ENCODE measurements at regions not wholly inside any gene's neighbourhood (a gene's known extent, or its start where the extent isn't known, plus 50 kb on each side); places are given as distances from the start of the nearest gene placed in this dataset.

GRCh38 chr6:115798229-115798628 is 262.5 kb downstream of the FRK start:
- no peak overlapping the region for H2BK5ac ChIP-seq (ENCODE audit: low read depth, low read length, poor library complexity)
- no peak overlapping the region for H3K23ac ChIP-seq (ENCODE audit: low read length)
- no peak overlapping the region for H4K91ac ChIP-seq (ENCODE audit: low read depth, low read length)
- H3K4me3 ChIP-seq (ENCODE audit: low read depth, low read length) = no peak overlapping the region
- H3K27ac ChIP-seq (ENCODE audit: low read depth, low read length) = no peak overlapping the region
- H3K79me2 ChIP-seq (ENCODE audit: control insufficient read depth, insufficient read depth, low read length, poor library complexity) = no peaks in the 10 kb centered on the region
- no peaks in the 10 kb centered on the region for H3K9me3 ChIP-seq (ENCODE audit: insufficient read depth, low read depth, low read length)
- H2AFZ ChIP-seq (ENCODE audit: insufficient read depth, low read length, poor library complexity) = no peak overlapping the region
- no peak overlapping the region for H2BK12ac ChIP-seq (ENCODE audit: low read length)
- no peak overlapping the region for H4K8ac ChIP-seq (ENCODE audit: low read depth, low read length)
- no peak overlapping the region for H2AK5ac ChIP-seq (ENCODE audit: low read length)
- DNase-seq = no peak
- no peaks in the 10 kb centered on the region for H3K36me3 ChIP-seq (ENCODE audit: control insufficient read depth in 1 of 2, insufficient read depth in 2 of 2, low read length in 2 of 2)
- H2BK120ac ChIP-seq (ENCODE audit: insufficient read depth, low read length, poor library complexity) = no peak overlapping the region
- H3K18ac ChIP-seq (ENCODE audit: low read length) = no peak overlapping the region
- H3K4me2 ChIP-seq (ENCODE audit: low read length) = no peak overlapping the region
- H3K9ac ChIP-seq (ENCODE audit: low read length) = no peak overlapping the region
- no peak overlapping the region for H3K14ac ChIP-seq (ENCODE audit: low read length)
- no peaks in the 10 kb centered on the region for H3K4me1 ChIP-seq (ENCODE audit: control insufficient read depth in 1 of 2, insufficient read depth in 2 of 2, low read length in 2 of 2)
- H3K79me1 ChIP-seq (ENCODE audit: low read length) = no peaks in the 10 kb centered on the region
- no CpG with 5 or more reads among the region's 1 CpG for WGBS (ENCODE audit: extremely low coverage, insufficient coverage, insufficient read length)
- H4K12ac ChIP-seq (ENCODE audit: low read depth, low read length) = no peak overlapping the region
- H3K27me3 ChIP-seq (ENCODE audit: insufficient read depth, low read length) = no peaks in the 10 kb centered on the region
- H3K4ac ChIP-seq (ENCODE audit: low read depth, low read length) = no peak overlapping the region

- no peak overlapping the region for H2AFZ ChIP-seq (ENCODE audit: insufficient read depth, low read length, poor library complexity)
- H2BK5ac ChIP-seq (ENCODE audit: low read depth, low read length, poor library complexity) = no peak overlapping the region
- no peaks in the 10 kb centered on the region for H3K4me1 ChIP-seq (ENCODE audit: control insufficient read depth in 1 of 2, insufficient read depth in 2 of 2, low read length in 2 of 2)
- DNase-seq = no peak
- no peak overlapping the region for H3K18ac ChIP-seq (ENCODE audit: low read length)
- no CpG with 5 or more reads among the region's 1 CpG for WGBS (ENCODE audit: extremely low coverage, insufficient coverage, insufficient read length)
- H4K91ac ChIP-seq (ENCODE audit: low read depth, low read length) = no peak overlapping the region
- no peak overlapping the region for H3K23ac ChIP-seq (ENCODE audit: low read length)
- H2AK5ac ChIP-seq (ENCODE audit: low read length) = no peak overlapping the region
- H3K4ac ChIP-seq (ENCODE audit: low read depth, low read length) = no peak overlapping the region
- no peak overlapping the region for H4K8ac ChIP-seq (ENCODE audit: low read depth, low read length)
- H4K12ac ChIP-seq (ENCODE audit: low read depth, low read length) = no peak overlapping the region
- no peak overlapping the region for H2BK12ac ChIP-seq (ENCODE audit: low read length)
- H3K14ac ChIP-seq (ENCODE audit: low read length) = no peak overlapping the region
- H3K36me3 ChIP-seq (ENCODE audit: control insufficient read depth in 1 of 2, insufficient read depth in 2 of 2, low read length in 2 of 2) = no peaks in the 10 kb centered on the region
- H3K79me1 ChIP-seq (ENCODE audit: low read length) = no peaks in the 10 kb centered on the region
- no peak overlapping the region for H3K4me2 ChIP-seq (ENCODE audit: low read length)
- H3K9me3 ChIP-seq (ENCODE audit: insufficient read depth, low read depth, low read length) = no peaks in the 10 kb centered on the region
- H3K27me3 ChIP-seq (ENCODE audit: insufficient read depth, low read length) = no peaks in the 10 kb centered on the region
- no peak overlapping the region for H3K9ac ChIP-seq (ENCODE audit: low read length)
- H3K79me2 ChIP-seq (ENCODE audit: control insufficient read depth, insufficient read depth, low read length, poor library complexity) = no peaks in the 10 kb centered on the region
- H3K4me3 ChIP-seq (ENCODE audit: low read depth, low read length) = no peak overlapping the region
- H3K27ac ChIP-seq (ENCODE audit: low read depth, low read length) = no peak overlapping the region
- no peak overlapping the region for H2BK120ac ChIP-seq (ENCODE audit: insufficient read depth, low read length, poor library complexity)
These were observed 263.9 kb downstream of the FRK start for GRCh38 chr6:115796829-115797228.

GRCh38 chr6:115796061-115796460 is 264.6 kb downstream of the FRK start:
- Histone ChIP-seq H3K79me2 (ENCODE audit: control insufficient read depth, insufficient read depth, low read length, poor library complexity) (no peaks in the 10 kb centered on the region), H3K9me3 (ENCODE audit: insufficient read depth, low read depth, low read length) (no peaks in the 10 kb centered on the region), H3K4ac (ENCODE audit: low read depth, low read length) (no peak overlapping the region), H3K18ac (ENCODE audit: low read length) (no peak overlapping the region), H4K12ac (ENCODE audit: low read depth, low read length) (no peak overlapping the region), H4K91ac (ENCODE audit: low read depth, low read length) (no peak overlapping the region), H2BK12ac (ENCODE audit: low read length) (no peak overlapping the region), H4K8ac (ENCODE audit: low read depth, low read length) (no peak overlapping the region), H2BK120ac (ENCODE audit: insufficient read depth, low read length, poor library complexity) (no peak overlapping the region), H2BK5ac (ENCODE audit: low read depth, low read length, poor library complexity) (no peak overlapping the region), H3K4me1 (ENCODE audit: control insufficient read depth in 1 of 2, insufficient read depth in 2 of 2, low read length in 2 of 2) (no peaks in the 10 kb centered on the region), H3K4me3 (ENCODE audit: low read depth, low read length) (no peak overlapping the region), H3K9ac (ENCODE audit: low read length) (no peak overlapping the region), H2AK5ac (ENCODE audit: low read length) (no peak overlapping the region), H3K27ac (ENCODE audit: low read depth, low read length) (no peak overlapping the region), H3K36me3 (ENCODE audit: control insufficient read depth in 1 of 2, insufficient read depth in 2 of 2, low read length in 2 of 2) (no peaks in the 10 kb centered on the region), H3K23ac (ENCODE audit: low read length) (no peak overlapping the region), H3K4me2 (ENCODE audit: low read length) (no peak overlapping the region), H3K27me3 (ENCODE audit: insufficient read depth, low read length) (no peaks in the 10 kb centered on the region), H3K14ac (ENCODE audit: low read length) (no peak overlapping the region), H2AFZ (ENCODE audit: insufficient read depth, low read length, poor library complexity) (no peak overlapping the region), H3K79me1 (ENCODE audit: low read length) (no peaks in the 10 kb centered on the region)
- DNase-seq = peak in 1 of 2 donors; percentile 30
- WGBS (ENCODE audit: extremely low coverage, insufficient coverage, insufficient read length) = no CpG with 5 or more reads among the region's 2 CpGs

- Histone ChIP-seq H3K9ac (ENCODE audit: low read length) (no peak overlapping the region), H3K27ac (ENCODE audit: low read depth, low read length) (no peak overlapping the region), H2BK12ac (ENCODE audit: low read length) (no peak overlapping the region), H3K4ac (ENCODE audit: low read depth, low read length) (no peak overlapping the region), H3K9me3 (ENCODE audit: insufficient read depth, low read depth, low read length) (no peaks in the 10 kb centered on the region), H2BK120ac (ENCODE audit: insufficient read depth, low read length, poor library complexity) (no peak overlapping the region), H3K27me3 (ENCODE audit: insufficient read depth, low read length) (no peaks in the 10 kb centered on the region), H2AFZ (ENCODE audit: insufficient read depth, low read length, poor library complexity) (no peak overlapping the region), H3K14ac (ENCODE audit: low read length) (no peak overlapping the region), H4K12ac (ENCODE audit: low read depth, low read length) (no peak overlapping the region), H3K23ac (ENCODE audit: low read length) (no peak overlapping the region), H4K8ac (ENCODE audit: low read depth, low read length) (no peak overlapping the region), H3K36me3 (ENCODE audit: control insufficient read depth in 1 of 2, insufficient read depth in 2 of 2, low read length in 2 of 2) (no peaks in the 10 kb centered on the region), H3K18ac (ENCODE audit: low read length) (no peak overlapping the region), H4K91ac (ENCODE audit: low read depth, low read length) (no peak overlapping the region), H3K4me2 (ENCODE audit: low read length) (no peak overlapping the region), H2BK5ac (ENCODE audit: low read depth, low read length, poor library complexity) (no peak overlapping the region), H3K4me3 (ENCODE audit: low read depth, low read length) (no peak overlapping the region), H3K4me1 (ENCODE audit: control insufficient read depth in 1 of 2, insufficient read depth in 2 of 2, low read length in 2 of 2) (no peaks in the 10 kb centered on the region), H3K79me2 (ENCODE audit: control insufficient read depth, insufficient read depth, low read length, poor library complexity) (no peaks in the 10 kb centered on the region), H3K79me1 (ENCODE audit: low read length) (no peaks in the 10 kb centered on the region), H2AK5ac (ENCODE audit: low read length) (no peak overlapping the region)
- DNase-seq = no peak
- WGBS (ENCODE audit: extremely low coverage, insufficient coverage, insufficient read length) = no CpG with 5 or more reads among the region's 3 CpGs
These were observed 277.2 kb downstream of the FRK start for GRCh38 chr6:115783402-115784061.
